SK-N-SH (cell line): ENCODE measurements at regions not wholly inside any gene's neighbourhood (a gene's known extent, or its start where the extent isn't known, plus 50 kb on each side); places are given as distances from the start of the nearest gene placed in this dataset.
"Not testable (repeated sequence)": the region's sequence is repeated elsewhere in the genome, so short reads cannot be mapped to it uniquely, and the experiment has no call there.

Source experiments
- CHD2 ChIP-seq: fragments of 150-350 bp; IDR thresholded peaks from 2 replicates; pipeline ENCODE4 v1.6.1; 2018; ENCODE audit warnings: low read length; ENCODE audit not compliant: partially characterized antibody
- CTCF ChIP-seq: fragments of 200-600 bp; sonication (generic); IDR thresholded peaks from 2 replicates; pipeline ENCODE4 v1.6.1; 2017; ENCODE audit warnings: antibody characterized with exemption, mild to moderate bottlenecking, moderate library complexity
- EP300 ChIP-seq, 2 experiments: IDR thresholded peaks; 2 replicates each; pipeline versions ENCODE4 v1.4.0 to v1.6.1; 2012; ENCODE audit warnings: borderline replicate concordance in 1 of 2, low read depth in 1 of 2, low read length in 1 of 2
- FOXM1 ChIP-seq: IDR thresholded peaks from 2 replicates; pipeline ENCODE4 v1.4.0; 2012; ENCODE audit warnings: low read depth, mild to moderate bottlenecking
- JUND ChIP-seq: IDR thresholded peaks from 2 replicates; pipeline ENCODE4 v1.4.0; 2012
- MEF2A ChIP-seq: IDR thresholded peaks from 2 replicates; pipeline ENCODE4 v1.4.0; 2012; ENCODE audit warnings: low read depth, borderline replicate concordance
- NRF1 ChIP-seq: IDR thresholded peaks from 2 replicates; pipeline ENCODE4 v1.6.1; 2012; ENCODE audit warnings: low read depth, mild to moderate bottlenecking, low read length
- PBX3 ChIP-seq: IDR thresholded peaks from 2 replicates; pipeline ENCODE4; 2012
- POLR2AphosphoS5 ChIP-seq: IDR thresholded peaks from 2 replicates; pipeline ENCODE4 v1.6.1; 2012; ENCODE audit warnings: low read depth, low read length
- RAD21 ChIP-seq: IDR thresholded peaks from 2 replicates; pipeline ENCODE4 v1.6.1; 2012; ENCODE audit warnings: mild to moderate bottlenecking, low read length
- RCOR1 ChIP-seq: fragments of 150-350 bp; IDR thresholded peaks from 2 replicates; pipeline ENCODE4 v1.6.1; 2017; ENCODE audit warnings: antibody characterized with exemption, low read length
- TAF1 ChIP-seq: IDR thresholded peaks from 2 replicates; pipeline ENCODE4 v1.6.1; 2012; ENCODE audit warnings: low read depth, mild to moderate bottlenecking, low read length, moderate library complexity, borderline replicate concordance
- TCF12 ChIP-seq: IDR thresholded peaks from 2 replicates; pipeline ENCODE4 v1.4.0; 2012
- YY1 ChIP-seq: IDR thresholded peaks from 2 replicates; pipeline ENCODE4 v1.4.0; 2012; ENCODE audit warnings: low read depth, mild to moderate bottlenecking

GRCh38 chr1:83150479-83150878 lies 848.5 kb downstream of the TTLL7 start:
- TF ChIP-seq CTCF; POLR2AphosphoS5; NRF1; RAD21; FOXM1; YY1; JUND; EP300 (IDR thresholded peaks at IDR 0.05; ENCODE audit: borderline replicate concordance in 1 of 2, low read depth in 1 of 2, low read length in 1 of 2); TAF1; PBX3; CHD2; TCF12; RCOR1; MEF2A: not testable (repeated sequence)
